Adipocyte (in vitro differentiated cells): ENCODE measurements at regions not wholly inside any gene's neighbourhood (a gene's known extent, or its start where the extent isn't known, plus 50 kb on each side); places are given as distances from the start of the nearest gene placed in this dataset.

Experiments
- DNase-seq: peaks from one replicate; pipeline ENCODE4 v3.0.0-alpha.2; 2015; ENCODE audit warnings: low read depth
- H3K27me3 ChIP-seq: replicated peaks from 2 replicates; pipeline ENCODE4 v1.7.0; 2013; ENCODE audit warnings: mild to moderate bottlenecking, low read length, moderate library complexity; ENCODE audit not compliant: control insufficient read depth, insufficient read depth
- H3K36me3 ChIP-seq: 2 replicates; pipeline ENCODE4 v1.7.0; 2013; ENCODE audit warnings: low read length, mild to moderate bottlenecking, moderate library complexity; ENCODE audit not compliant: control insufficient read depth, insufficient read depth, severe bottlenecking
- H3K4me1 ChIP-seq: 2 replicates; pipeline ENCODE4 v1.7.0; 2013; ENCODE audit warnings: mild to moderate bottlenecking, low read length, moderate library complexity; ENCODE audit not compliant: control insufficient read depth, insufficient read depth
- H3K4me3 ChIP-seq: 2 replicates; pipeline ENCODE4 v1.7.0; 2013; ENCODE audit warnings: mild to moderate bottlenecking, low read length, moderate library complexity
- H3K9ac ChIP-seq: 2 replicates; pipeline ENCODE4 v1.7.0; 2013; ENCODE audit warnings: mild to moderate bottlenecking, low read length, moderate library complexity
- H3K9me3 ChIP-seq: 2 replicates; pipeline ENCODE4 v1.7.0; 2013; ENCODE audit warnings: mild to moderate bottlenecking, low read length, moderate library complexity; ENCODE audit not compliant: control insufficient read depth

GRCh38 chr18:49656073-49656692, 94.3 kb downstream of the LIPG start:
- peaks cover 8% of the 10 kb centered on the region for H3K4me1 ChIP-seq

DNA sequence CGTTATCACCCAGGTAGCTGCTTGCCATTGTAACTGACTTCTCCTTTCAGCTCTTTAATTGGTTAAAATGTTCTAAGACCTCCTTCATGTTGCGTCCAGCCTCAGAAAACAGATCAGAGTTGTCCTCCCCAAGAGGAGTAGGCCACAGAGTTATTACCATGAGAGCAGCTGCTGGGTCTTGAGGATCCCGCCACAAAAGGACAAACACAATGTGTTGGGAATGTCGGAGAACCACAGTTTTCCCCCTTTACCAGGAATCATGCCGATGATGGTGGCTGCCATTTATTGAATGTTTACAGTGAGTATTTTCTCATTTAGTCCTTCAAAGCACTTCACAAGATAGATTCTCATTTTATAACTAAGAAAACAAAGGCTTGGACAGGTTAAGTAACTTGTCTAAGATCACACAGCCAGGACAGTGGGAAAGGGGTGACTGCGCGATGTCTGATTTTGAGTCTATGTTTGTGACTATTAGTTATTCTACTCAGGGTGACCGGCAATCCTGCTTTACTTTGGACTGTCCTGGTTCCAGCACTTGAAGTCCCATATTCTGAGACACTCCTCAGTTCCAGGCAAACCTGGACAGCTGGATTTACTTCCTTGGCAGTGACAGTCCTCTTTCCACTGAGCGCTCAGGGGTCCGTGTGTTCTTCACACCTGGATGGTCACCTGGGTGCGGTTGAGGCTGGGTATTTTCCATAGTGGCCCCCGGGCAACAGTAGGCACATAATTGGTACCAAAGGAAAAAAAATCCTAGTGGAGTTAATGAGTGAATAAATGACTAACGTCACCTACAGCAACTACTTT, 93.6 kb downstream of the LIPG start:
- Histone ChIP-seq H3K36me3 (no peaks in the 10 kb centered on the region), H3K4me1 (peaks cover 10% of the 10 kb centered on the region), H3K4me3 (no peak overlapping the region), H3K27me3 (no peaks in the 10 kb centered on the region), H3K9me3 (no peaks in the 10 kb centered on the region), H3K9ac (no peak overlapping the region)
- no peak for DNase-seq

More at GRCh38 chr18:49656073-49656692, 94.3 kb downstream of the LIPG start:
- H3K27me3 ChIP-seq = no peaks in the 10 kb centered on the region
- no peak overlapping the region for H3K9ac ChIP-seq
- H3K36me3 ChIP-seq = no peaks in the 10 kb centered on the region
- peak; percentile 4 for DNase-seq
- no peak overlapping the region for H3K4me3 ChIP-seq
- no peaks in the 10 kb centered on the region for H3K9me3 ChIP-seq

- Histone ChIP-seq H3K27me3 (no peaks in the 10 kb centered on the region), H3K4me1 (peaks cover 15% of the 10 kb centered on the region), H3K36me3 (no peaks in the 10 kb centered on the region), H3K9me3 (no peaks in the 10 kb centered on the region), H3K9ac (no peak overlapping the region), H3K4me3 (no peak overlapping the region)
- DNase-seq = no peak
Measured at GRCh38 chr18:49654347-49654746, 92.5 kb downstream of the LIPG start.

GRCh38 chr18:49652881-49653724, 91.2 kb downstream of the LIPG start:
- DNase-seq = peak; percentile 6
- peak overlapping the region; percentile 35 for H3K4me3 ChIP-seq

DNA sequence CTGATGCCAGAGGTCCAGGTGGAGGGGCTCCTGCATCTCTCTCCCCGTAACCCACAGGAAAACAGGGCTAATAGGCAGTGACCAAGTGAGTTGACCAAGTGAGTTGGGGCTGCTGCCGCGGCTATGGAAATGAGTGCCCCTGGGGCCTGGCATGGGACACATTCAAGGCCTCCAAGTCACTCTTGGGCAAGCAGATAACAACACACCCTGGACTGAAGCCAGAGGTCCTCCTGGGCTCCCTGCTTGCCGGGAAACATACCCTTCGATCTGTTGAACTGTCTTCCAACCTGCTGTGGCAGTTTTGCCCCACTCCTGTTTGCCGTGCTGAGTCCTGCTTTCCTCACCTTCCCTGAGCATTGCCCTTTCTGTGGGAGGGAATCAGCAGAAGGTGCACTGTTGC, 89.2 kb downstream of the LIPG start:
- no peaks in the 10 kb centered on the region for H3K9me3 ChIP-seq
- no peaks in the 10 kb centered on the region for H3K27me3 ChIP-seq
- no peak for DNase-seq
- H3K9ac ChIP-seq = no peak overlapping the region
- H3K4me1 ChIP-seq = peaks cover 42% of the 10 kb centered on the region
- H3K36me3 ChIP-seq = no peaks in the 10 kb centered on the region
- no peak overlapping the region for H3K4me3 ChIP-seq

More at GRCh38 chr18:49652881-49653724, 91.2 kb downstream of the LIPG start:
- Histone ChIP-seq H3K9me3 (no peaks in the 10 kb centered on the region), H3K4me1 (peaks cover 22% of the 10 kb centered on the region), H3K36me3 (no peaks in the 10 kb centered on the region), H3K9ac (peak overlapping the region; percentile 52), H3K27me3 (no peaks in the 10 kb centered on the region)

DNA sequence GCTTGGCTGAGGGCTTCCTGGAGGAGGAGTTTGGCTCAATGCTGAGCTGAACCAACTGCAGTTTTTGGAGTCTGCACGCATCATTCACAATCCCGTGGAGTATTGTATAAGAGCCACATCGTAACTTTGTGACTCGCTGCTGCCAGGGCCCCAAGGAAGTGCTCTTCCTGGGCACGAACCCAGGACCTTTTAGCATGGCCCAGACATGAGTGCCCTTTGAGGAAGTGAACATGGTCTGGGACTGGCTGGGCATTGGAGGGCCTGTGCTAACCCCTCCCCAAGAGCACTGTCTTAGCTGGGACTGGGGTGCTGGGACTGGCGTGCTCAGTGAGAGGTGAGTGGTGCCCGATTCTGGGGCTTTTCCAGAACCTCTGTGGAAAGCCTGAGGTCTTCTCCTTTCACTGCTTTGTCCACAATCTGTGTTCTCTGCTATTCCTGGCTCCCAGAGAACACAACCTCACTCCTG, 88.6 kb downstream of the LIPG start:
- no peak overlapping the region for H3K4me3 ChIP-seq

GRCh38 chr18:49648811-49649210, 87.0 kb downstream of the LIPG start:
- Histone ChIP-seq H3K27me3 (no peaks in the 10 kb centered on the region), H3K9me3 (no peaks in the 10 kb centered on the region), H3K9ac (no peak overlapping the region), H3K36me3 (no peaks in the 10 kb centered on the region), H3K4me3 (no peak overlapping the region), H3K4me1 (peaks cover 51% of the 10 kb centered on the region)
- DNase-seq = no peak

More for the DNA sequence above, 88.6 kb downstream of the LIPG start:
- no peaks in the 10 kb centered on the region for H3K27me3 ChIP-seq
- H3K9me3 ChIP-seq = no peaks in the 10 kb centered on the region
- no peaks in the 10 kb centered on the region for H3K36me3 ChIP-seq
- no peak overlapping the region for H3K9ac ChIP-seq
- no peak for DNase-seq
- peaks cover 46% of the 10 kb centered on the region for H3K4me1 ChIP-seq
